NCI-H187 treated with DMSO at 0.1 percent for 48 hours (cell line): ENCODE measurements at regions not wholly inside any gene's neighbourhood (a gene's known extent, or its start where the extent isn't known, plus 50 kb on each side); places are given as distances from the start of the nearest gene placed in this dataset.

Experiments used
- DNase-seq: peaks from one replicate; lab custom pipeline; 2025; lab: John Stamatoyannopoulos, UW

DNA sequence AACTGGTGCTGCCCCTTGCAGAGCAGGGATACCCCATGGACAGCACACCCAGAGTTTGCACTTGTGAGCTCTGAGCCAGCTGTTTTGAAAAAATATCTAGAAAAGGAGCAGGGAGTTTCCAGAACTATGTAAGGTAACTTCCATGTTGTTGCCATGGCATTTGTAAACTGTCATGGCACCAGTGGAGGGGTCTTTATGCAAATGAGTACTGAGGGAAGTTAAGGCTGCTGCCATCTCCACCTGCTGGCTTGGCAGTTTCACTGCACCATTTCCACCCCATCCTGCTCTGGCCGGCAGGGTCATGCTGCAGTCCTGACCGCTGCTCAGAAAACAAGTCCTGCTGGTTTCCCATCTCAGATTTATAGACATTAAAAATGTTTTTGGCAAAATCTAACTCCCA, 52.3 kb upstream of the SNTG2 start:
- no peak for DNase-seq

DNA sequence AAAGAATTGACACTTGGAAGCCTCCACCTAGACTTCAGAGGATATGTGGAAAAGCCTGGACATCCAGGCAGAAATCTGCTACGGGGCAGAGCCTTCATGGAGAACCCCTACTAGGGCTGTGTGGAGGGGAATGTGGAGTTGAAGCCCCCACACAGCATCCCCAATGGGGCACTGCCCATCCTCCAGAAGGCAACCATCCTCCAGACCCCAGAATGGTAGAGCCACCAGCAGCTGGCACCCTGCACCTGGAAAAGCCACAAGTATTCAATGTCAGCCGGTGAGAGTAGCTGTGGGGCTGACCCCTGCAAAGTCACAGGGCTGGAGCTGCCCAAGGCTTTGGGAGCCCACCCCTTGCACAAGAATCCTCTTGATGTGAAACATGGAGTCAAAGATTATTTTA, 53.6 kb upstream of the SNTG2 start:
- DNase-seq: no peak

DNA sequence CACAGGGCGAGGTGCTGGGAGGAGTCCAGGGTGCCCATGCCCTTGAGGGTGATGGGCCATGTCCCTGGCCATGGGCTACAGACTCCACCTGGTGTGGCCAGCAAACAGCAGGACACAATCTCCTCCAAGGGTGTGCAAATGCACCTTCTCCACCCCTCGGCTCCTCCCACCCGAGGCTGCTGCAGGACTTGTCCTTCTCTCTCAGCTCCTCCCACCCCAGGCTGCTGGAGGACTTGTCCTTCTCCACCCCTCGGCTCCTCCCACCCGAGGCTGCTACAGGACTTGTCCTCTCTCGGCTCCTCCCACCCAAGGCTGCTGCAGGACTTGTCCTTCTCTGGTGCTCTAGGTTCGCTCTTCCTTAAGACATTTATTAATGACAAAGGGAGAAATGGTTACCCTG, 57.3 kb upstream of the SNTG2 start:
- no peak for DNase-seq

DNA sequence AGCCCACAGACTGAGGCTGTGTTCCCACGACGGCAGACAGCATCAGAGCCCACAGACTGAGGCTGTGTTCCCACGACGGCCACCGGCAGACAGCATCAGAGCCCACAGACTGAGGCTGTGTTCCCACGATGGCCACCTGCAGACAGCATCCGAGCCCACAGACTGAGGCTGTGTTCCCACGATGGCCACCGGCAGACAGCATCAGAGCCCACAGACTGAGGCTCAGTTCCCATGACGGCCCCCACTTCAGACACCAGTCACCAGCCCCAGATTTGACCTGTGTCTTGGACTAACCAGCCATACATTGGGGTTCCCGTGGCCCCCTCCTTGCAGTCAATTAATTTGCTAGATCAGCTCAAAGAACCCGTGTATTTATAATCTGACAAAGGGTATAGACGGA, 57.8 kb upstream of the SNTG2 start:
- no peak for DNase-seq

DNA sequence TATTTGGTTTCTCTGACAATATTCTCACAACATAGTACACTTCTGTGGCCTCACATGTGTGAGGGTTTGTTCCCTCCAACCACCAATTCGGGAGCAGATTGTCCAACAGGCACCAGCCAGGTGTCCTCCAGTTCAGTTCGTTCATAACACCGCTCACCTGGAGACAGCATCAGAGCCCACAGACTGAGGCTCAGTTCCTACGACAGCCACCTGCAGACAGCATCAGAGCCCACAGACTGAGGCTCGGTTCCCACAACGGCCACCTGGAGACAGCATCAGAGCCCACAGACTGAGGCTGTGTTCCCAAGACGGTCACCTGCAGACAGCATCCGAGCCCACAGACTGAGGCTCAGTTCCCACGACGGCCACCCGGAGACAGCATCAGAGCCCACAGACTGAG, 58.2 kb upstream of the SNTG2 start:
- DNase-seq: no peak

DNA sequence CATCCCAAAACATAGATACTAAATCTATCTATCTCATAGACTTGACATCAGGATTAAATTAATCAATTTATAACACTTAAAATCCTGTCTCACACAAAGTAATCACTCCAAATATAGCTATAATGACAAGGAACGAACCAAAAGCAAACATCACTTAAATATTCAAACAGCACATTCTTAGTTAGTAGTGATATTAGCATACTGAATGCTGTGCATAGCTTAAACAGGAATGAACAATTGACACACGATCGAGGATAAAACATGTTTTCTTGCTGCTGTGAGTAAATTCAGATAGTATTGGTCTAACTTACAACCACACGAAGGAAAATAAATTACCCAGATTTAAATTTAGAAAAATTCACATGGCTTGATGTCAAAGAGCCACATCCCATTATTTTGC, 58.9 kb upstream of the SNTG2 start:
- no peak for DNase-seq

DNA sequence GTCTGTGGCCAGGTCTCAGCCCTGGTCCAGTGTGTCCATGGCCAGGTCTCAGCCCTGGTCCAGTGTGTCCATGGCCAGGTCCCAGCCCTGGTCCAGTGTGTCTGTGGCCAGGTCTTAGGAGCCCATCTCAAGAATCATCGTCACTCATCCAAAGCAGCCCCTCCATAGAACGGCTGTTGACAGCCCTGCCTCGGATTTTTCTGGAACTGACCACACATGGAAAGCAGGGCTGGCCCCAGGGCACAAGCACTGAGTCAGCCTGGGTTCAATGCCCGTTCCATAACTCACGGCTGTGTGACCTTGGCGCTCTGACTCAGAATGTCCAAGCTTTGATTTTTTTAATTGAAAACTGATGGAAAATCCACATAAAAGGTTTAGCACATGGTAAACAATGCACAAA, 59.9 kb upstream of the SNTG2 start:
- DNase-seq: no peak

DNA sequence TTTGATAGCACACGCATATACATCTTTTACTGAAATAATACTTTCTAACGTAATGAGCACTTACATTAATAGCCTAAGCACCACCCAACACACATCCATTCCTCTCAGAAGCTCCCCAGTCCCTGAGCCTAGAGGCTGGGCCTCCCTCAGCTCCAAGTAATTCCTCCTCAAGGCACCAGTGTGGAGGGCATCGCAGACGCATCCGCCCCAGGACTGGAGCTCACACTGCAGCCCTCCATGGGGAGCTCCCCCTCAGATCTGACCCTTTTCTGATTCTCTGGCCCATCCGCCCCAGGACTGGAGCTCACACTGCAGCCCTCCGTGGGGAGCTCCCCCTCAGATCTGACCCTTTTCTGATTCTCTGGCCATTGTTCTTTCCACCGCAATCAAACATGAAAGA, 60.4 kb upstream of the SNTG2 start:
- DNase-seq: no peak

DNA sequence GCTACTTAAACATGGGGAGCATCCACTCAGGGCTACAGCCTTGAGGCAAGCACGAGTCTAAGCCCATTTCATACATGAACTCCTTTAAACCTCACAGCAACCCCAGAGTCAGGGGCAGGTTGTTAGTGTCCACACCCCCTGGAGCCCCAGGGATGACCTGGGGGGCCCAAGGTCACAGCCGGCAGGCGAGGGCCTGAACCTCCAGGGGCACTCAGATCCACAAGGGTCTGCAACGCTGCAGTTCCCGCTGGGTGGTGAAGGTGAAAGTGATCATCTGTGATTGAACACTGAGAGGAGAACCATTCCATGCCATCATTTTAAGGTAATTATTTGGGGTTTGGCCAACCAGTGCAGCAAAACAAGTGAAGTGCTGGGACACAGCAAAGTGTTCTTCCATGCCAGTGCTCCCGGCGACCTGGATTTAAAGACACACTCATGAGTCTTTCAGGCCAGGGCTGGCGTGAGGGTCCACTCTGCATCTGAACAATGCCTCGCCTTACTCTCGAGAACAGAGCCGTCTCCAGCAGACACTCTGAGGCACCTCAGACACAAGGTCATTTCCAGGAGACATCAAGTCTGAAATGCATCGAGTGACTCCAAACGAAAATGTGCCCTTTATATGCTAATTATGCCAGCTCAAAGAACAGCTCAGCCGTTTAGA, 61.6 kb upstream of the SNTG2 start:
- DNase-seq: no peak

DNA sequence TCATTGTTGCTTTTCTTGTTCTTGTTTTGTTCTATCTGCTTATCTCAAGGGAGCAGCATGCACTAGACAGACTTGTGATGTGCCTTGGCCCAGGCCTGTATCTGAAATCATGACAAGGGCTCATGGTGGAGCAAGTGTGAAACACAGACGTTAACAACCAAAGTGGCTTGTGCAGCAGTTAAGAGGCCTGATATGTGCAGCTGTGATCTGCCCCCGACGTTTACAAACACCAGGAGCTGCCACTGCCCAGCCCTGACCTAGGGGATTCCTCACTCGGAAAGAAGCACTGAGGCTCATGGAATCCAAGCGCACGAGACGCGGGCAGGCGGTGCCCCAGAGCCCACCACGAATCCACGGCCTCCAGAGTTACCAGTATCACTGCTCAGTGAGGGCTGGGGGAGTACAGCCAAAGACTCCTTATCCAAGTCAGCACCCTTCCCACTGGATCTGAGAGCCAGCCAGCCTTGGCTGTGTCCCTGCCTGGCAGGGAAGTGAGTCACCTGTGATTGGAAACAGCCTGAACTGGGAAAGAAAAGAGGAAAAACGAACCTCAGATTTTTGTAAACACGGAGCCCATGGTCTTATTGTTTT, 62.3 kb upstream of the SNTG2 start:
- no peak for DNase-seq

DNA sequence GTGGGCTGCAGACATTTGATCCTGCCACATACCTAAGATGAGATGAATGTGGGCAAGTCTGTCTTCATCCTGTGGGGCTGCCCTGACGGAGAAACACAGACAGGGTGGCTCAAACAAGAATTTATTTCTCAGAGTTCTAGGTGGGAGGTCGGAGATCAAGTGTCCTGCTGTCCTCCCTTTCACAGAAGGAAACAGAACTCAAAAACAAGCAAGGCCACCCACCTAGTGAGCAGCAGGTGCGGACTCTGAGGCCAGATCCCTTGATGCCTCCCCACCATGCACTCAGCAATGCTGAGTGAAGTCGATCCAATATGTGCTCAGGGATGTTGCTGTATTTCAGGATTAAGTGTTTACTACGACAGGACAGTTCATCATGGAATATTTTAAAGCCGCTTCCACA, 63.0 kb upstream of the SNTG2 start:
- no peak for DNase-seq

DNA sequence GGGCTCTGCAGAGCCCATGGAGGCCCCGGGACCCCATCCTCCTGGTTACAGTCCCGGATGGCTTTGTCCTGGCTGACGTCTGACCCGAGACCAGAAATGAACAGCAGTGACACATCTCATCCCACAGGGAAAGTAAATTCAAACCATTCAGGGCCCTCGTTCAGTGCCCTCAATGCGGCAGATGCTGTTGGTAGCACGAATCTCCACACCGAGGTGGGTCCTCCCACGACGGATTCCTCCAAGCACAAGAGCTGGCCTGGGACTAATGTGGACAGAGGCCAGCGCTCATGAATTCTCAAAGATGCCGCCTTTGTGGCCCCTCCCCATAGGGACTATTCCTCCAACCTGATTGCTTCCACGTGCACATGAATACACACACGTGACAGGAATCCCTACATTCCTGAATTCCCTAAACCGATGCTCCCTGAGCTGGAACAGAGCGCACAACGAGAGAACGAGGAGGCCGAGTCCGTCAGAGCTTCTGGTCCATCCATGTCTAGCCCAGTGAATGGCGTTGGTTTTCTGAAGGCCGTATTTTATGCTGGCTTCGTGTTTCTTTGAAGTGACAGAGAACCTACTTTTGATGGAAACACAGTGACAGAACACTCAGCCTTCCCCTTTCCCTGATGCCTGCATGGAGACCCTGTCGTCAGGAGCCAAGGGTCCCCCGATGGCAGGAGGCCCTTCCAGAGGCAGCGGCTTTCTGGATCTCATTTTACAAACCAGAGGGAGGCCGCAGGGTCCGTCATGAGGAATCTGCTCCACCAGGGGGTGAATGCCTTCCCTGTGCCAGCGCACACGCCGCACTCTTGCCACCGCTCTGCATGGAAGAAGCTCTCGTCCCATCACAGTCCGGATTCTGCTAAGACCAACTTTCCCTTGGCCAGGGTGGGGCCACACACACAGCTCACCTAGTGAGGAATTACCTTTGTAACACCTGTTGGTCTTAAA, 64.3 kb upstream of the SNTG2 start:
- DNase-seq: no peak

DNA sequence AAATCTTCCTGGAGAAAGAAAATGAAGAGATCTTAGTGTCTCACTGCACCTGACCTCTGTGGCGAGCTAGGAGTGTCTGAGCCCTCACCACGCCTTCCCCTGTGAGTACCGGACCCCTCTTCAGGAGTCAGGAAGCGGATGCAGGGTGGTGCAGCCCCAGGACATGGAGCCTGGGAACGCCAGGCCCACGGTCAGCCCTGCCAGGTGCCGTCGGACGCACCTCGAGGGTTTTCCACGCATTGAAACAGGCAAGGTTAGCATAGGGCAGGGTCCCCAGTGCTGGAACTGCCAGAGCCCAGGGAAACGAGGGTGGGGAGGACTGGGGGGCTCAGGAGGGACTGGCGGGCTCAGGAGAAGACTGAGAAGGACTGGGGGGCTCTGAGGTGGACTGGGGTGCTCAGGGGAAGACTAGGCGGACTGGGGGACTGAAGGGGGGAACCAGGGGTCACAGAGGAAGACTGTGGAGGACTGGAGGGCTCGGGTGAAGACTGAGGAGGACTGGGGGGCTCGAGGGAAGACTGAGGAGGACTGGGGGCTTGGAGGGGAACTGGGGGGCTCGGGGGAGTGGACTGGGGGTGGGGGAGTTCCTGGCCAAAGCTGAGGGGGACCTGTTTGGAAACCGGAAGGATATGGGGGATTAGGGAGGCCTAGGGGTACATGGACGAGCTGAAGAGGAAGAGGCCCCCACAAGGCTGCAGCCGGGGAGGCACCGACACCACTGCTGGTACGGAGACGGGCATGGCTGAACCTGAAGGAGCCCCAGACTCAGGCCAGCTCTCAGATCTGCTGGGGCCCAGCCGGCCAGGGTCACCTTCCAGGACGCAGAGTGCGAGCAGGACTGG, 65.2 kb upstream of the SNTG2 start:
- DNase-seq: no peak

DNA sequence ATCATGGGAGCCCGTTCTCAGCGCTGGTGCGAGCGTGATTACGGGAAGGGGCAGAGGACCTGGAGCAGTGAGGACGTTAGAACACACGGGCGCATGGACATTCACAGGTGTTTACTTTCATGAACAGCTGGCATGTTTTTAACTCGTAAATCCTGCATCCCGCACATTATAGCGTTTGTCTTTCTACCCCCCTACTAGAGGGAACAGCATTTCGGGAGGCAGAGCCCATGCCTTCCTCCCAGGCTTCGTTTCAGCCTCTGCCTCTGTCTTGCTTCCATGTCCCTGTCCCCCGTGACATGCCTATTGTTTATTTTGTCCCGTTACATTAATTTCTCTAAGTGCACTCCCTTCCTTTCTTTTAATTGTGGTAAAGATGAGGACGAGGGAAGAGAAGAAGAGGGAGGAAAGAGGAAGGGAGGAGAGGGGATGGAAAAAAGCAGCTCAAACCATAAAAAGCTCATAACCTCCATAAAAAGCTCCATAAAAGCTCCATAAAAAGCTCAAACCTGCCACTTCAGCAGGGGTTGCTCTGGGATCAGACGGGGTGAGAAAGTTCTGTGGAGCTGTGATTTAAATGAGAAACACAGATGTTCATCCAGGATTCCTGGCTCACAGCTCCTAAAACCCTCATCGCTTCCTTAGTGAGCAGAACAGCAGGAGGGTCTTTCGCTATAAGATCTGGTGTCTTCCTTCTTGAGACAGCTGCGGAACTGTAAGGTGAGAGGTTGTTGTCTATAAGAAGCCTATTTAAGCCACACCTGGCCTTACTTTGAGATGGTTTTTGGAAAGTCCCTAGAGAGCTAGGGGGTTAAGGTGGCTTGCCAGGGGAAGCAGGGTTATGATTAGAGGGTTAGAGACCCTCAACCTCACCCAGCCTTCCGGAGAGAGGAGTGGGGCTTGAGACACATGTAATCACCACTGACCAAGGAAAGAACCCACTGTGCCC, 66.6 kb upstream of the SNTG2 start:
- no peak for DNase-seq

DNA sequence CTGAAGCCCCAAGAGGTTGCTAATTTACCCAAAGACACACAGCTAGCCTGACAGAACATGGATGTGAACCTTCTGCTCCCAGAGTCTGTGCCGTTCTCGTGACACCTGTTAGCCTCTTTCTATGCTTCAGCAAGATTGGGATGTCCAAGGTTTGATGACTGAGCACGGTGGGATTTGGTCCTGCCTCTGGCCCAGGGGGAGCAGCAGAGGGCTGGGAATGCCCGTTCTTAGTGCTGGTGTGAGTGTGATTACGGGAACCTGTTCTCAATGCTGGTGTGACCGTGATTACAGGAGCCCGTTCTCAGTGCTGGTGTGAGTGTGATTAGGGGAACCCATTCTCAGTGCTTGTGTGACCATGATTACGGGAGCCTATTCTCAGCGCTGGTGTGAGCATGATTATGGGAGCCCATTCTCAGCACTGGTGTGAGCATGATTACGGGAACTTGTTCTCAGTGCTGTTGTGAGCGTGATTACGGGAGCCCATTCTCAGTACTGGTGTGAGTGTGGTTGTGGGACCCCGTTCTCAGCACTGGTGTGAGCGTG, 67.3 kb upstream of the SNTG2 start:
- DNase-seq: no peak

DNA sequence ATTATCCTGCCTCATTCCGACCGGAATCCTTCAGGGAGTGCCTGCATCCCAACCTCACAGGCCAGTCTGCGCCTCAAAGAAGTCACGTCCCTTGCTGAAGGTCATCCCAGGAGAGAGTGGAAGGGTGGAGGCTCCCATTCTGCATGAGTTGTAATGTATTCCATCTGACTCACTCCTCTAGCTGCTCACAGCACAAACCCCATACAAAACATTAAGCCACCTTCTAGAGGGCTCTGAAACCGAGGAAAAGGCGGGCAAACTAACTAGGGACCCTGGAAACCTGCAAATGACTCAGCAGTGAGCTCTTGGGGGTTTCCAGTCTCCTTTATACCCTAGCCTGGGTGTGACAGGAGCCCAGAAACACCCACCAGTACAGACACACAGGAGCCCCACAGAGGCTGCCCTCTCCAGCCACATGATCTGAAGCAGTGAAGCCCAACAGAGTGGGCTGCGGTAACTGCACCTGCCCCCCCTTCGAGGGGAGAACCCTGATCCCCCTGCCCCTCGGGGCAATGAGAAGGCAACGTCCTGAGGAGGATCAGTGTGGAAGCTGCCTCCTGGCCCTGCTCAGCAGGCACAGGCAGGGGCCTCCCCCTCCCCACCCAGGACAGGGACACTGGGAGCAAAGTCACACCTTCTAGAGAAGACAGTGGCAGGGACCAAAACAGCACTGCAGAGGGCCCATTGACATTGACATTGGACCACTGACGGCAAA, 69.3 kb upstream of the SNTG2 start:
- no peak for DNase-seq

DNA sequence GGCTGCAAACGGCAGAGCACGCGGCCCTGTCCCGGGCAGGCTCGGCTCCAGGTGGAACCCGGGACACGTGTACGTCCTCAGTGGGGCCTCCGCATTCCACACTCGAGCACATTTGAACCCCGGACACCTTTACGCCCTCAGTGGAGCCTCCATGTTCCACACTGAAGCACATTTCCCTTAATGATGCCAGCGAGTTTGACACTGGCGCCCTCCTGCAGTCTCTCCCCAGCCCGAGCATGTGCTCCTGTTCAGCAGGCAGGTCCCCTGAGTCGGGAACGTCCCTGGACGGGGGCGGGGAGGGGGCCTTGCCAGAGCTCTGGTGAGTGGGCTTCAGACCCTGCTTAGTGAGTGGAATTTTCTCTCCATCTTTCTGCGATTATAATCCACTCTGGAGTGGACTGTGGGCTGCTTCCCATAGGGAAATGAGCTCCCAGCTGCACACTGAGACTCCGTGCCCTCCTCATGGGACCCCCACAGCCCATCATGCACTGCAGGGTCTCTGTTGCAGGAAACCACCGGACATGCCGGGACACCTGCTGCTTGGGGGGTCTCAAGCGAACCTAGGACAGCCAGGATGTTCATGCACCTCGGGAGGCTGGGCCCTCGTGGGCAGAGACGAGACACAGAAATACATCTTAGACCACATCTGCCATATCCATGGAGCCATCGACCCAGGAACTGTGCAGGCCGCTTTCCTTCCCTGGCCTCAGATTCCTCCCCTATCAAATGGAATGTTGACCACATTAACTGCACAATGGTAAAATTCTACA, 70.3 kb upstream of the SNTG2 start:
- DNase-seq: no peak

DNA sequence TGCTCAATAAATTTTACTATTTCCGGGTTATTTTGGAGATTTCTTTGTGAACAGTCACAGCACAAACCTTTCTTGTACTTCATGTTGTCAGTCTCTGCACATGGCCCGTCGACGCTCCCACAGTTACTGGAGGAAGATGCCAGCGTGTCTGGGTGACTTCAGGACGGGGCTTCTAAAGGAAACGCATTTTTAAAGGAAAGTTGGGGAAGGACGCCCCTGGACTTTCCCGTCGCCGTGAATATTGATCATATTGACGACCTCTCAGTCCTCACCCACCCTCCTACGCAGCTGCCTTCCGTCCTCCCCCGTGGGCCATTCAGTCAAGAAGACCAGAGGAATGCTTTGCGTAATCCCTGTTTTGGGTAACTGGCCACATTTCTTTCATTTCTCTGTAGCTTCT, 71.1 kb upstream of the SNTG2 start:
- no peak for DNase-seq

DNA sequence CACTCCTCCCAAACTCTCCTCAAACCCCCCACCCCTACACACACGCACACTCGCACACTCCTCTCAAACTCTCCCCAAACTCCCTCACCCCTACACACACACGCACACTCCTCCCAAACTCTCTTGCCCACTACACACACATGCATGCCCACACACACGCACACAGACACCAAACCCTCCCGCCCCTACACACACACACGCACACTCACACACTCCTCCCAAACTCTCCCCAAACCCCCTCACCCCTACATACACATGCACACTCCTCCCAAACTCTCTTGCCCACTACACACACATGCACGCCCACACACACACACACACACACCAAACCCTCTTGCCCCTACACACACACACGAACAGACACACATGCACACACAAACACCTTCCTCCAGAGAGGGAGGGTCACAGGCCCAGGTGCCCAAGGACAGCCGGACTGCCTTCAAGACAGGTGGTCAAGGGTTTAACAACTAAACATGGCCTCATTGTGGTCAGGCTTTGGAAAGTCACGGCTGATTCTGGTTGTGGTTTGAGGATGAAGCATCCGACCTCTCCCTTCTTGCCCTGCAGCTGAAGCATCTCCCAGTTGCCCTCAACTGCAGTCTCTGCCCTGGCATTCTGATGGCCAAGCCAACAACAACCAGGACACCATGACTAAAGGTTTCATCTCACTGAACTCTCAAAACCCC, 72.3 kb upstream of the SNTG2 start:
- DNase-seq: no peak
